T1000 (cell line): ENCODE measurements at regions not wholly inside any gene's neighbourhood (a gene's known extent, or its start where the extent isn't known, plus 50 kb on each side); places are given as distances from the start of the nearest gene placed in this dataset.
"Not testable (repeated sequence)": the region's sequence is repeated elsewhere in the genome, so short reads cannot be mapped to it uniquely, and the experiment has no call there.

Source experiments
- DNase-seq: peaks from one replicate; lab custom pipeline; 2025; ENCODE audit warnings: mixed read lengths; lab: John Stamatoyannopoulos, UW

DNA sequence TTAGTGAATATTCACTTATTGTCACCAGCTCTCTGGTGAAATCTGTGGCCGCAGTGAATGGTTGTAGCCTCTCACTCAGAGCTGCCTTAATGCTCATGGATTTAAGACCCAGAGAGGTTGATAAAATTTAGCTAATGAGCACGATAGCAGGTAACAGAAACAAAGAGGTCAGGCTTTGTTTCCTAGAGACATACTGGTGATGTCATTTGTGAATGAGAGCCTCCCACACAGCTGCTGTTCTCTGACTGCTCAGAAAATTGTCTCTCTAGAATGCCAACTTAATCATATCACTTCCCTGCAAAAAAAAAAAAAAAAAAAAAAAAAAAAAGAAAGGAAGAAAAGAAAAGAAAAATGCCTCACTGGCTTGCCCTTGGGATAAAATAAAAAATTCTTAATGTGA, 411.7 kb upstream of the MYT1L start:
- no peak for DNase-seq

GRCh38 chr2:2740238-2740775, 409.2 kb upstream of the MYT1L start:
- no peak for DNase-seq

DNA sequence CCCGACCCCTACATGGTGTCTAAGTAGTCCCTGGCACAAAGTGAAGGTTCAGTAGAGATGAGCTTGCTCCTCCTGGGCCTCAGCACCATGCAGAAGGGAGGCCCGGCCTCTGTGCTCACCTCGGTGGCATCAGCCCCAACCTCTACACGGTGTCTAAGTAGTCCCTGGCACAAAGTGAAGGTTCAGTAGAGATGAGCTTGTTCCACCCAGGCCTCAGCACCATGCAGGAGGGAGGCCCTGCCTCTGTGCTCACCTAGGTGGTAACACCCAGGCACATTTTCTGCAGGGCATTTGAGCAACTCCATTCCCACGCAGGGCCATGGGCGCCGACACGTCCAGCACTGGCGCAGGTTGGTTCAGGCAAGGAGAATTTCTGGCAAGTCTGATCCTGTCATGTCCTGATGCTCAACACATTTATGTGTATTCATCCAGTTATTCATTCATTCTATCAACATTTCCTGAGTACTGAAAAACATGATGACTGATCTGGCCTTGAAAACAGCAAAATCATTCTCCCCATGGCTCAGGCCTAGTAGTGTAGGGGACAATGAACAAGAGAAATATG, 408.2 kb upstream of the MYT1L start:
- DNase-seq, result no peak

- no peak for DNase-seq
Measured at GRCh38 chr2:2738684-2739083, 407.6 kb upstream of the MYT1L start.

- no peak for DNase-seq
Measured at GRCh38 chr2:2738276-2738675, 407.2 kb upstream of the MYT1L start.

DNA sequence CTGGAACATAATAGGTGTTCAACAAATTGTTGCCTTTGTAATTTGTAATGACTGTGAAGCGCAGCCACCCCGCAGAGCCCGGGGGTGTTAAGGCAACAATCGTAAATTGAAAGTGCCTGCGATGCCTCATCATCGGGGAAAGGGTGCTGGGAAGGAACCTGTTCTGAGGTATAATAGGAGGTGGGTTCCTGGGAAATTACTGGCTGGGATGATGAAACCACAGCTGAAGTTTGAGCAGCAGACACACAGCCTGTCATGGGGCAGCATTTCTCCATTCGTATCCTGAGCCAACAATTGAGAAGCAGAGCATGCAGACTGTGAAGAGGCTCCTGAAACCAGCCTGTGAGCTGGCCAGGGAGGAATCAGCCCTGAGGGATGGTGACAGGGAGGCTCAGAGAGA, 404.0 kb upstream of the MYT1L start:
- no peak for DNase-seq

- DNase-seq, result no peak
Measured at GRCh38 chr2:2734308-2734707, 403.2 kb upstream of the MYT1L start.

DNA sequence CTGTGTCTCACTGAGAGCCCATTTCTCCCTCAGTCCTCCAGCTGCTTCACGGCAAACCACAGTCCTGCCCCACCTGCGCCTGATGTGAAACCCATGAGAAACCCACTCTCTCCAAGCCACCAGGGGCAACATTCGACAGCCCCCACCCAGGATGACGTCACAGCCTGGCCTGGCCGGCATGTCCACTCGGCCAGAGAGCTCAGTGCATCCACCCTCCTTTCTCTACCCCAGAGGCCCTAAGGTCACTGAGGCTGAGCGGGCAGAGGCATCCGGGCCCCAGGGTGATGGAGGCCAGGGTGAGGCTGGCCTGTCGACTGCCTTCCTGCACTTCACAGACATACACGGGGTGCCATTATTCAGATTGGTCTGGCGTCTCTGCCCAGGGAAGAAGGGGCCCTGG, 402.7 kb upstream of the MYT1L start:
- DNase-seq, result no peak

- DNase-seq, result no peak
Measured at GRCh38 chr2:2732331-2733119, 401.4 kb upstream of the MYT1L start.

DNA sequence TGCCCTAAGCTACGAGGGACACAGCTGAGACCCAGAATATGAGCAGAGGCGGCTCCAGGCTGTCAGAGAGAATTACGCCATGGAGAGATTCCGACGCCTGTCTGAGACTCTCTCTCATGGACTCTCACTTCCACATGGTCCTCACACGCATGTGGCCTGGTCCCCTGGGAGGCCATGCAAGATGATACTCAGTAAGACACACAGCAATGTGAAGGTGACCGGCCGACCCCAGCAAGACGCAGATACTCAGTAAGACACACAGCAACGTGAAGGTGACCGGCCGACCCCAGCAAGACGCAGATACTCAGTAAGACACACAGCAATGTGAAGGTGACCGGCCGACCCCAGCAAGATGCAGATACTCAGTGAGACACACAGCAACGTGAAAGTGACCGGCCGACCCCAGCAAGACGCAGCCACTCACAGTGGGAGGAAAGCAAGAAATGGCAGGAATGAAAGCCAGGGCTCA, 400.8 kb upstream of the MYT1L start:
- DNase-seq, result no peak

DNA sequence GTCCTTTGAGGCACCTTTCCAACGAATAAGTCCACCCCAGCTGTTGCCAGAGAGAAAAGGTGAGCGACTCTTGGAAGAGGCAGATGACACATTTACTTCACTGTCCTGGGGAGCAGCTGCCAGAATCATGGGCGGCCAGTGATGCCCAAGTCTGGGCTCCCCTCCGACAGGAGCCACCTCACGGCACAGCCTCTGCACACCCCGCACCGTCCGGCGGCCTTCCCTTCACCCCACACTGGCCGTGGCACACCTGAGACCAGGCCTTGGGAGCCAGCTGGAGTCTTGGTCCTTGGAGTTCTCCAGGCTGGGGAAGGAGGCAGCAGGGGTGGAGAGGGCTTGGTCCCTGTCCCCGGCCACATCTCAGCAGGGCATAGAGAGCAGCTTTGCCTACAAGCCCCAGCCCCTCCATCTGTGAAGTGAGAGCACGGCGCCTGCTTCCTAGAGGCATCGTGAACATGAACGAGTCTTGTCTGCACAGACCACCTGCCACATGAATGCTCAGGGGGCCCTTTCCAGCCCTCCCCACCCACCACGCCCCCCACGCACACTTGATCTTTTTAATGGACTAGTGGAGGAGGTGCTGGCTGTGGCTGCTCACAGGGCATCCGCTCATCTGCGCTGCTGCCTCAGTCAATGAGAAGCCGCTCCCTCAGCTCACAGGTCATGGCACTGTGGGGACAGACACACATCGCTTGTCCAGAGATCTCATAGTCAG, 400.2 kb upstream of the MYT1L start:
- no peak for DNase-seq

- DNase-seq, result no peak
Measured at GRCh38 chr2:2730301-2730833, 399.3 kb upstream of the MYT1L start.

DNA sequence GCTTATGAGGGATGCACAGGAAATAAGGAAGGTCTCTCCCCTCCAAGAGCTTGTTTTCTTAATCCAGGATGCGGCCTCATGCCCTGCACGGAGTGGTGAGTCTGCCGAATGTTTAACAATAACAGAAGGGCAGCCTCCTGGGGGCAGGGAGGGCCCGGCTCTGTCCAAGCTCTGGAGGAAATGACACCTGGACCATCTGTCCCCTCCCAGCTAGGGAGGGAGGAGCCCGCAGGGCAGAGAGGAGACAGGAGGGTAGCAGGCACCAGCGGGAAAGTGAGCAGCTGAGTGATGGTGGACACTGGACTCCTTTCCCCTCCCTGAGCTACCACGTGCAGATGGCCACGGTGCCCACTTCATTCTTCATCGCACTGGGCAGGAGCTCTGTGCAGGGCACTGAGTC, 398.2 kb upstream of the MYT1L start:
- DNase-seq, result no peak

- DNase-seq, result no peak
Measured at GRCh38 chr2:2728635-2729034, 397.6 kb upstream of the MYT1L start.

DNA sequence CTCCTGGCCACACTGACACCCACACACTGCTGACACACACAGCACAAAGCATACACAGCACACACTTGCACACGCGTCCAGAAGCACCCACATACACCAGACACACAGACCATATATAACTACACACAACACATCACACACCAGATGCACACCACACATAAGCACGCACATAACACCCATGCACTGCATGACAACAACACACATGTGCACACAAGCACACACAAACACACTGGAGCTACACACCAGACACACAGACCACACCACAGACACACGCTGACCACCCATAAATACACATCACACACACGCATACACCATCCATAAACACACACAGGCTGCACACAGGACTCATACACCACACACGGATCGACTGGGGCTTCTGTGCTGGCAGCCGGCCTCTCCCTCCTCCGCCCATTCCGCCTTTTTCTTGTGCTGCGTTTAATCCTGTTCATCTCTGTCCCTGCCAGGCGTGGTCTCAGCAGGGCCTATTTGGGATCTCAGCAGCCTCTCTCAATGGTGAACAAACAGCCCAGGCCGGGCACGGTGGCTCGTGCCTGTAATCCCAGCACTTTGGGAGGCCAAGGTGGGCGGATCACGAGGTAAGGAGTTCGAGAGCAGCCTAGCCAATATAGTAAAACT, 396.9 kb upstream of the MYT1L start:
- no peak for DNase-seq

- DNase-seq, result no peak
Measured at GRCh38 chr2:2726163-2726562, 395.1 kb upstream of the MYT1L start.

DNA sequence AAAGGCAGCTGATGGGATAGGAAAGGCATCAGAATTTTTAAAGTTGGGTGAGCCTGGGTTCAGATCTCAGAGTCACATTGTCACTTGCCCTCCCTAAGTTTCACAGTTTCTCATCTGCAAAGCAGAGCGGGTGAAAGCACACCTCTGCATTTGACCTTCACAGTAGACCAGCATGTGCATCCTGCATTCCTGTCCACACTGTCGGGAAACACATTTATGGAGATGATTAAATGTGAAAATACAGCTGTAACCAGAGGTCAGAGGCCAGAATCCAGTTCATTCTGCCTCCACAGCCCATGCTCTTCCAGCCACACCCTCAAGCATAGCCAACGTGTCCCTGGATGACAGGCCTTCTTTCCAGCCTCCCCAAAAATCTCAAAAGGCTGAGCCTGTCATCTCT, 392.0 kb upstream of the MYT1L start:
- DNase-seq, result no peak

- DNase-seq, result no peak
Measured at GRCh38 chr2:2721296-2721835, 390.3 kb upstream of the MYT1L start.

DNA sequence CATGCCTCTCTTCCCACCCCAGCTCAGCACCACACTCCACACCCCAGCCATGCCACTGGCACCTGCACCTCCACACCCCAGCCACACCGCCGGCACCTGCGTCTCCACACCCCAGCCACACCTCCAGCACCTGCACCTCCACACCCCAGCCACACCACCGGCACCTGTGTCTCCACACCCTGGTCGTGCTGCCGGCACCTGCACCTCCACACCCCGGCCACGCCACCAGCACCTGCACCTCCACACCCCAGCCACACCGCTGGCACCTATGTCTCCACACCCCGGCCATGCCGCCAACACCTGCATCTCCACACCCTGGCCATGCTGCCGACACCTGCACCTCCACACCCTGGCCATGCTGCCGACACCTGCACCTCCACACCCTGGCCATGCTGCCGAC, 389.7 kb upstream of the MYT1L start:
- not testable (repeated sequence) for DNase-seq

GRCh38 chr2:2720351-2720750, 389.3 kb upstream of the MYT1L start:
- DNase-seq, result no peak

- no peak for DNase-seq
Measured at GRCh38 chr2:2719781-2720180, 388.7 kb upstream of the MYT1L start.

- no peak for DNase-seq
Measured at GRCh38 chr2:2719015-2719414, 387.9 kb upstream of the MYT1L start.
